ENCODE measurements at regions not wholly inside any gene's neighbourhood (a gene's known extent, or its start where the extent isn't known, plus 50 kb on each side); places are given as distances from the start of the nearest gene placed in this dataset.
"Not testable (repeated sequence)": the region's sequence is repeated elsewhere in the genome, so short reads cannot be mapped to it uniquely, and the experiment has no call there.

GRCh38 chr12:34126239-34126641 is 103.9 kb downstream of the ALG10 start:
- Histone ChIP-seq H4K20me1 (ENCODE audit: control insufficient read depth, extremely low read depth, insufficient read depth, low read length) (no peaks in the 10 kb centered on the region), H3K4me3 (replicated peaks in 1 of 4; ENCODE audit: control extremely low read depth in 1 of 4, insufficient read depth in 1 of 4, low read depth in 3 of 4, low read length in 4 of 4) (peak overlapping the region in 1 of 4 experiments; percentile 4), H3K9me3 (ENCODE audit: control insufficient read depth, insufficient read depth, low read depth, low read length) (no peaks in the 10 kb centered on the region), H3K79me2 (ENCODE audit: control insufficient read depth, insufficient read depth, low read length) (no peaks in the 10 kb centered on the region), H3K4me2 (ENCODE audit: extremely low read depth, insufficient read depth, low read length) (no peak overlapping the region), H2AFZ (ENCODE audit: low read length) (no peak overlapping the region), H3K36me3 (ENCODE audit: control insufficient read depth, insufficient read depth, low read length) (no peaks in the 10 kb centered on the region), H3K4me1 (ENCODE audit: control insufficient read depth, extremely low read depth, insufficient read depth, low read length) (no peaks in the 10 kb centered on the region), H3K27ac (ENCODE audit: insufficient read depth, low read length) (no peak overlapping the region), H3K27me3 (ENCODE audit: control insufficient read depth, insufficient read depth, low read length) (no peaks in the 10 kb centered on the region), H3K9ac (ENCODE audit: insufficient read depth, low read length) (no peak overlapping the region)
- DNase-seq (ENCODE audit: low read depth in 2 of 2): no peak
- TF ChIP-seq EZH2 (IDR thresholded peaks at IDR 0.05; ENCODE audit: low read length, missing control alignments) (no peak), CTCF (conservative IDR thresholded peaks at IDR 0.05 in 1 of 2, IDR thresholded peaks at IDR 0.05 in 1 of 2; ENCODE audit: low read depth in 1 of 2, low read length in 2 of 2) (no peak)

GRCh38 chr12:34126805-34127204 is 104.5 kb downstream of the ALG10 start:
- H4K20me1 ChIP-seq (ENCODE audit: control insufficient read depth, extremely low read depth, insufficient read depth, low read length): no peaks in the 10 kb centered on the region
- no peak overlapping the region for H3K4me3 ChIP-seq (replicated peaks in 1 of 4; ENCODE audit: control extremely low read depth in 1 of 4, insufficient read depth in 1 of 4, low read depth in 3 of 4, low read length in 4 of 4)
- H3K9me3 ChIP-seq (ENCODE audit: control insufficient read depth, insufficient read depth, low read depth, low read length): no peaks in the 10 kb centered on the region
- H3K27ac ChIP-seq (ENCODE audit: insufficient read depth, low read length): no peak overlapping the region
- no peak overlapping the region for H3K9ac ChIP-seq (ENCODE audit: insufficient read depth, low read length)
- TF ChIP-seq CTCF (conservative IDR thresholded peaks at IDR 0.05 in 1 of 2, IDR thresholded peaks at IDR 0.05 in 1 of 2; ENCODE audit: low read depth in 1 of 2, low read length in 2 of 2) (no peak), EZH2 (IDR thresholded peaks at IDR 0.05; ENCODE audit: low read length, missing control alignments) (no peak)
- no peaks in the 10 kb centered on the region for H3K27me3 ChIP-seq (ENCODE audit: control insufficient read depth, insufficient read depth, low read length)
- no peaks in the 10 kb centered on the region for H3K36me3 ChIP-seq (ENCODE audit: control insufficient read depth, insufficient read depth, low read length)
- H2AFZ ChIP-seq (ENCODE audit: low read length): no peak overlapping the region
- DNase-seq (ENCODE audit: low read depth in 2 of 2): no peak
- H3K4me1 ChIP-seq (ENCODE audit: control insufficient read depth, extremely low read depth, insufficient read depth, low read length): no peaks in the 10 kb centered on the region
- no peaks in the 10 kb centered on the region for H3K79me2 ChIP-seq (ENCODE audit: control insufficient read depth, insufficient read depth, low read length)
- H3K4me2 ChIP-seq (ENCODE audit: extremely low read depth, insufficient read depth, low read length): no peak overlapping the region

- H3K27ac ChIP-seq (ENCODE audit: insufficient read depth, low read length); H3K9me3 ChIP-seq (ENCODE audit: control insufficient read depth, insufficient read depth, low read depth, low read length); H3K27me3 ChIP-seq (ENCODE audit: control insufficient read depth, insufficient read depth, low read length); H2AFZ ChIP-seq (ENCODE audit: low read length); H3K9ac ChIP-seq (ENCODE audit: insufficient read depth, low read length); H3K4me3 ChIP-seq (replicated peaks in 1 of 4; ENCODE audit: control extremely low read depth in 1 of 4, insufficient read depth in 1 of 4, low read depth in 3 of 4, low read length in 4 of 4); H4K20me1 ChIP-seq (ENCODE audit: control insufficient read depth, extremely low read depth, insufficient read depth, low read length); DNase-seq (ENCODE audit: low read depth in 2 of 2); H3K79me2 ChIP-seq (ENCODE audit: control insufficient read depth, insufficient read depth, low read length); H3K4me2 ChIP-seq (ENCODE audit: extremely low read depth, insufficient read depth, low read length); H3K36me3 ChIP-seq (ENCODE audit: control insufficient read depth, insufficient read depth, low read length); H3K4me1 ChIP-seq (ENCODE audit: control insufficient read depth, extremely low read depth, insufficient read depth, low read length): not testable (repeated sequence)
These were observed 105.1 kb downstream of the ALG10 start for GRCh38 chr12:34127379-34127778.

Measured in fibroblast of lung (primary cell).